ENCODE measurements at regions not wholly inside any gene's neighbourhood (a gene's known extent, or its start where the extent isn't known, plus 50 kb on each side); places are given as distances from the start of the nearest gene placed in this dataset.

DNA sequence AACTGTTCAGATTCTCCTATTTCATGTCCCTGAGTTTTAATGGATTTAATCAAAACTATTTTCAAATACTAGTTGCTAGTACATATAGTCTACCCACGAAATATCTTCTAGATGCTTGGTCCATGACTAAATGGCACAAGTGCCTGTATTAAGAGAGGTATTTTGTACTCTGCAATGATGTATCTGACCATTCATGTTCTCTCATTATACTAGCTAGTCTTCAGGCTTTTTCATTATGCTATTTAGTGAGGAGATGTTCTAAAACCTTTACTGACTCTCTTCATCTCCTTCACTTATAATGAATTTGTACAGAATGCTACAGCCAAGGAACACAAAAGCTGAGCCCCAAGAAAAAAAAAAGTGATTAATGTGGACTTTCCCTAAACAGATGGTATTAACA, 222.5 kb downstream of the AHR start:
- no peak for DNase-seq (ENCODE audit: low spot score)

DNA sequence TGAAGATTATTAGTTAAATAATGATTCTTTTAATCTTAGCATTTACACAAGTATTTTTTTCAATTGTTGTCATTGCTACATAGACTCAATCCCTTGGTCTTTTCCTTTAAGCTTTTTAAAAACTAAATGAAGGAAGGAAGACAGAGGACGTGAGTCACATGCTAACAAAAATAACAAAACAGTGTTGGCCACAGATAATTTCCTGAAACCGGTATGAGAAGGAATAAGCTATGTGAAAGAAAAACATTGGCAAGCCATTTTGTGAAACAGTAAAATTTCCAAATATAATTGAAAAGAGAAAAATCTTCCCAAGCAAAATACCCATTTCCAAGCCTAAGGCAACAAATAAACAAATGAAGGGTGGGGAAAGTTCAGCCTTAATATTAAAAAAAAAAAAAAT, 223.0 kb downstream of the AHR start:
- no peak for DNase-seq (ENCODE audit: low spot score)

- no peak for DNase-seq (ENCODE audit: low spot score)
Observed at GRCh38 chr7:17523813-17524739, 225.6 kb downstream of the AHR start.

- no peak for DNase-seq (ENCODE audit: low spot score)
Observed at GRCh38 chr7:17524746-17525145, 226.3 kb downstream of the AHR start.

DNA sequence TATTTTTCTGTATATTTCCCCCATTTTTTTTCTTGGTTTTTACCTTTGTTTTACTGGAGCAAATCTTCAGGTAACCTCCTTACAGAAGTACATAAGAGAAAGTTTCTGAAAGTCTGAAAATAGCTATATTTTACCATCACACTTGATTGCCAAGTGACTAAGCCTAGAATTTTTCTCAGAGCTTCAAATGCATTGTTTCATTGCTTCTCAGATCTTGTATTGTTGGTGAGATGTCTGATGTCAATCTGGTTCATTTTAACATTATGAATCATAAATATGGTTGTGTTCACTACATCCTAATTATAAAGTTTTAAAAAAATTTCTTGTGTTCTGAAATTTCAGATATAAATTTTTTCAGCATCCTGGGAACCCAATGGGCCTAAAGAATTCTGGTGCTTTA, 228.2 kb downstream of the AHR start:
- no peak for DNase-seq (ENCODE audit: low spot score)

DNA sequence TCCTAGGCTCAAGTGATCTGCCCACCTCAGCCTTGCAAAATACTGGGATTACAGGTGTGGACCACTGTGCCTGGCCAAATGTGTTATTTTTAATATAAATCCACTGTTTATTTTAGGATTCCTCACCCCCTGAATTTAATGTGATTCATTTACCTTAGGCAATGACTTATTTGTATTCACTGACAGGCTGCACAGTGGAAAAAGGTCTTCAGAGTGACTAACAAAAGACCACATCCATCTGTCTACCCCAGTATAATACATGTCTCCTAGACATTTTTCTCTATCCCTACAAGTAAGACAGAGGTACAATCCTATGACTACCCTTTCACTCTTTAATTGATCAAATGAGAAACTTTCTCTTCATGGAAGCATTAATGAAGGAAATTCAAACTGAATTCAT, 230.2 kb downstream of the AHR start:
- DNase-seq (ENCODE audit: low spot score) = no peak

GRCh38 chr7:17530244-17530643, 231.8 kb downstream of the AHR start:
- no peak for DNase-seq (ENCODE audit: low spot score)

- no peak for DNase-seq (ENCODE audit: low spot score)
Observed at GRCh38 chr7:17530741-17531421, 232.4 kb downstream of the AHR start.

- DNase-seq (ENCODE audit: low spot score) = no peak
Observed at GRCh38 chr7:17532861-17533404, 234.5 kb downstream of the AHR start.

DNA sequence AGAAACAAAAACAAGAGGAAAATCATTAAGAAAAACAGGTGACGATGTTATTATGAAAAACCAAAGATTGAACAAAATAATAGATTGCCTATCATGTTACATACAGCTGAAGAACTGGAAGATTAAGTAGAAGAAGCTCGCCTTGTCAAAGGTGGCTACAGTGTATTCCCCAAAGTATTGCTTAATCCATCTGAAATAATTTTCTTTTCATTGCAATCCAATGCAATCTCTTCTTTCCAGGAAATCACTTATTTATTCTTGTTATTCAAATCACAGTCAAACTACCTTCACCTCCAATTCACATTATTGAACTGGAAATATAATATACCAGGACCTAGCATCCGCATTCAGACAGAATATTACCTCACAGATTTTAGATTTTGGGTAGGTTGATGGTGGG, 235.9 kb downstream of the AHR start:
- no peak for DNase-seq (ENCODE audit: low spot score)

- no peak for DNase-seq (ENCODE audit: low spot score)
Observed at GRCh38 chr7:17535776-17536175, 237.3 kb downstream of the AHR start.

DNA sequence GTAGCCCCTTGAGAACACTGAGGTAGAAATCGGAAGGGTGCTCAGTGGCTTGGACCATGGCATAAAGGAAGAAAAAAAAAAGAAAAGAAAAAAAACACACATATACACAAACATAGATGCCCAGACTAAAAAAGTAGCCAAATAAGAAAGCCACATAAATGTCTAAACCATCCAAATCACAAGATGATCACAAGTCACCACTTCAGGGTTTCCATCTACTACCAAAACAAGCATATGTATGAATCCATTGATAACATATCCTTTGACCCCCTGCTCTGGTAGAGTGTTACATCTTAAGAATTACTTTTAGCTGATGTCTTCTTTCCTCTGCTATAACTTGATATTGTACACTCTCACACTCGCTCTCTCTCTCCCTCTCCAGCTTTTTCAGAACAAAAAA, 245.9 kb downstream of the AHR start:
- no peak for DNase-seq (ENCODE audit: low spot score)

DNA sequence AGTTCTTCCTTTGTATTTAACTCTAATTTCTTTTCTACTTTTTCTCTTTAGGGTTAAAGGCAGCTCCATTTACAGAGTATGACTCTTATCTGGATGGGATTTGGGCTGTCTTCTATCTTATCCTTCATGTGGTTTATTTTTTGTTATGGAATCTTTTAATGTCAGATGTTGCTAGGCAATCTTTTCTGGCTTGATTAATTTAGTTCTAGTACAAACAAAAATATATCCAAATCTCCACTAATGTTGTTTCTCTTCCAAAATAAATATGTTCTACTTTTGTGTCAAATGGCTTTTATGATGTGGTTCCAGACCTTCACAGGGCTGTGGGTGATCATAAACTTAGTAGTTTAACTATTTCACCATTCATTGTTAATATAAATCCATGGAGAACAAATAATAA, 246.9 kb downstream of the AHR start:
- no peak for DNase-seq (ENCODE audit: low spot score)

DNA sequence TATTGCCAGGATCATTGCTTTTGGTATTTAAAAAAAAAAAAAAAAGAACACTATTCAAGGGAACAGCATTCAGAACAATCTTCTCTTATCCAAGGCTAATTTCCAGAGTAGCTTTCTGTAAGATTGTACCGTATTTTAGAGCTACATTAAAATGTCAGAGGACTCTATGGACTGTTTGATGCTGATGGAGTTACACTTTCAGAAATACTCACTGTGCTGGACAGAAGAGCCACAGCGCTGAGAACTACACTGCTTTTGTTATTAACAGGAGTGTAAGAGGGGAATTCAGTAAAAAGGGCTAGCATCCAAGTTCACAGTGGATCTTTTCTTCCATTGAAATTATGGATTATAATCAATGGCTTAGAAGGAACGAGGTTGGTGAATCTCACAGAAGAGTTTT, 247.7 kb downstream of the AHR start:
- no peak for DNase-seq (ENCODE audit: low spot score)

GRCh38 chr7:17546592-17546991, 248.1 kb downstream of the AHR start:
- no peak for DNase-seq (ENCODE audit: low spot score)

GRCh38 chr7:17548014-17548653, 249.7 kb downstream of the AHR start:
- DNase-seq (ENCODE audit: low spot score) = no peak

DNA sequence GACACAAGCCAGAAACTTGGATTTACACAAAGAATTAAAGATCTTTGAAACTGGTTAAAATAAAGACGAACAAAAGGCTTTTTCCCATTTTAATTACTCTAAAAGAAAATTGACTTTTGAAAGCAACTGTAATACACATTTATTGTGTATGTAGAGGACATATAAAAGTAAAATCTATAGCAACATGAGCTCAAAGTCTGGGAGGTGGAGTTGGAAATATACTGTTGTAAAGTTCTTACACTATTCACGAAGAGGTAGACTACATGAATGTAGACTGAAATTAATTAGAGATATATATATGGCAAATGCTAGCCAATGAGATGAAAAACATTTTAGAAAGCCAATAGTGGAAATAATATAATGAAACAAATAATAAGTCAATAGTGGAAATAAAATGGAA, 251.0 kb downstream of the AHR start:
- DNase-seq (ENCODE audit: low spot score) = no peak

DNA sequence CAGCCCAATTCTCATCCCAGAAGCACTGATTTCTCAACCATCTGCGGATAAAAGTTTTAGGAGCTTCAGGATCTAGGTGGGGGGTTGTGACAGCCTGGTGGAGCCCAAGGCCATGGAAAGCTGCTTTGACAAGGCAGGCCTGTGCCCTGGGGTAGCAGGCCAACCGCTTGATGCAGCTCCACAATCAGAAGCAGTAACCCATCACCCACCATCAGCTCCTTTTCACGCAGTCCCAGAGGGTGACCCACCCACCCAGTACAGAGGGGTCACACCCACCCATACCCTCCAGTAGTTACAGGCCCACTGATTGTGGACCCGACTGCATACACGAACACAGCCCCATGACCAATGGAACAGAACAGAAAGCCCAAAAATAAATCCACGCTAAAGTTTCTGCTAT, 253.9 kb downstream of the AHR start:
- DNase-seq (ENCODE audit: low spot score) = no peak

DNA sequence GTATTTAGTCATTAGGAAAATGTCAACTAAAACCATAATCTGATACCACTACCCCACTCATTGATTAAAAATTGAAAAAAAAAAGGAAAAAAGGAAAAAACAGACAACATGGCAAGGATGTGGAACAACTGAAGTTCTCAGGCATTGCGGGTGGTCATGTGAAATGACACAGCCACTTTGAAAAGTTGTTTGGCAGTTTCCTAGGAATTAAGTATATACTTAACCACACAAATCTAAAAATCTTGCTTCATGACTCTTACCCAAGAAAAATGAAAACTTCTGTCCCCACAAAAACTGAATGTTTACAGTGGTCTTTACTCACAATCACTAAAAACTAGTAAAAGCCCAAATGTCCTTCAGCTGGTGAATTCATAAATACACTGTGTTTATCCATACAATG, 254.5 kb downstream of the AHR start:
- DNase-seq (ENCODE audit: low spot score) = no peak

- no peak for DNase-seq (ENCODE audit: low spot score)
Observed at GRCh38 chr7:17554341-17555015, 256.0 kb downstream of the AHR start.

GRCh38 chr7:17556247-17556956, 257.9 kb downstream of the AHR start:
- DNase-seq (ENCODE audit: low spot score) = no peak
